Brain pericyte (primary cell): ENCODE measurements at regions not wholly inside any gene's neighbourhood (a gene's known extent, or its start where the extent isn't known, plus 50 kb on each side); places are given as distances from the start of the nearest gene placed in this dataset.

Source experiments
- DNase-seq: peaks from one replicate; pipeline ENCODE4 v3.0.0-alpha.2; 2012; ENCODE audit warnings: low read depth, low spot score

DNA sequence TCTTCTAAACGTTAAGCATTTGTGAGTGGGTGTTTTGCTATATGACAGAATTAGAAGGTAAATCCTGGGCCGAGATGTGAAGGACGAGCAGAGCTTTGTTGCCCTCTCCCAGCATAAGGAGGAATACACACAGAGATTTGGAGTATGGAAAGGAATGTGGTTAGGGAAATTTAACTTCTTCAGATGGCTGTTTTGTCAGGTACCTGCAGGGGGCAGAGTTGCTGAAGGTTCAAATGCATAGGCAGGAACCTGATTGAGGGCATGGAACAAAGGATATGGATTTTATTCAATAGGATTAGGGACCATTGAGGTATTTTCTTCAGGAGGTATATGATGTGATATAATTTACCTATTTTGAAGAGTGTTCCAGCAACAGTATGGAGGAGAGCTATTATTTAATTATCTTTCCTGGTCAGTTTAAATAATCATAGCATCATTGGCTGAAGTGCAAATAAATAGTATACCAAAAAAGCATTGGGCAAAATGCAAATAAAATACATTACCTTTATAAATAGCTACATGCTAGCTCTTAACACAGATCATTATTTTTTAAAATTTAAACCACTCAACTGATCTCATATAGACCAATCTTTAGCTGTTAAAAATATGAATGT lies 143.6 kb downstream of the SLIT2 start:
- no peak for DNase-seq

DNA sequence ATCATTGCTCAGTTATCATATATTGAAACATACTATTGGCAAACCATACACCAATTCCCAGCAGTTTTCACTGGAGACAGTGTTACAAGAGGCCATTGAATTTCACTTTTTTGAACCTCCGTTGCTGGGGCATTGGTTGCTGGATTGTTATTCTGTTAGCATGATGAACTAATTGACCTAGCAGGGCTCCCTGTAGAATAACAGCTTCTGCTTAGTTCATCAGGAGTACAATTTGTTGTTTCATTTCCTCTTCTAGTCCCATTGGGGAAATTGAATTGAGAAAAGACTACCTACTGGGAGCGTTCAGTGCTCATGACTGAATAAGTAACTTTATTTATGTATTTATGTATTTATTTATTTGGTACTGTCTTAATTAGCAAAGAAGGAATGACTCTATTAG lies 151.6 kb downstream of the SLIT2 start:
- no peak for DNase-seq

DNA sequence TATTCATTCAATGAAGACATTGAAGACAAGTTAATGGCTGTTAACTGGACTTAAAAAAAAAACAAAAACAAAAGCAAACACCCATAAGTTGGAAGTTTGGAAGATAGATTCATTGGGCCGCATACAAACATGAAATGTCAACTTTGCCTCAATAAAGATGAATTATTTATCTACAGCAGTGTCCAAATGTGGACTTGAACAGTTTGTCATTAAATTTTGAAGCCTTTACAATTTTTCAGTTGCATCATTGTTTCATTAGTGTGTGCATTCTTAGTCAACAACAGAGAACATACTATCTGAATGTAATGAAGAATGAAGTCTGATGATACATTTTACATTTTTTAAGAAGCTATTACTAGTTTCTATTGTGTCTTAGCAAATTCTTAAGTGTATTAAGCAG lies 152.1 kb downstream of the SLIT2 start:
- DNase-seq: no peak

DNA sequence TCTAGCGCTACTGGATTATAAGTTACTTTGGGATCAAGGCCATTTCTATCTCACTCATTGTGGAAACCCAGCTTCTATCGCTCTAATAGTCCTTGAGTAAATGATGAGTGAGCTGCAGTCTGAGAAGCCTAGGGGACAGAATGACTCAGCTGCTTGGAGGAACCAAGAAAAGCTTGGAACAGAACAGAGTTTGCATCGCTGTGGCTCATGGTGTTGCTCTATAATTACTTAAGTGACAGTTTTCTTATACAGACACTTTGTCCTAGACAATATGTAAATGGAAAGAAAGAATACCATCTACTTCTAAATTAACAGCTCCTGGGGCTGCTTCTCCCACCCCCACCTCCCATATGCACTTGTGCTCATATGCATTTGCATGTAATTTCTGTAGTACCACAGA lies 156.9 kb downstream of the SLIT2 start:
- no peak for DNase-seq

DNA sequence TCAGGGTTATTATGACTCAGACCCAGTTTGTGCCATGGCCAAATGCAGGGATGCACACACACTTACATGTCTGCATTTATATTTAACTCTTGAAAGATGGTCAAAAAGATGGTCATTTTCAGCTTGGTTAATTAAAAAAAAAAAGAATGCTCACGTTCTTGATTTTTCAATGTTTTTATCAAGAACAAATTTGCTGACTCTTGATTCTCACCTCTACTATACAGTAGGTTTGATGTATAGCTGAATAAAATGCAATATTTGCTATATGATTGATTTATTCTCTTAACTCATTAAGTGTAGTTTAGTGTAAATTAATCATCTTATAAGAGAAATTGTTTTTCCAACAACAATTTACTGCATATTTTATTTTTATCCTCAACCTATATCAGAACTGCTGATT lies 160.4 kb downstream of the SLIT2 start:
- no peak for DNase-seq

DNA sequence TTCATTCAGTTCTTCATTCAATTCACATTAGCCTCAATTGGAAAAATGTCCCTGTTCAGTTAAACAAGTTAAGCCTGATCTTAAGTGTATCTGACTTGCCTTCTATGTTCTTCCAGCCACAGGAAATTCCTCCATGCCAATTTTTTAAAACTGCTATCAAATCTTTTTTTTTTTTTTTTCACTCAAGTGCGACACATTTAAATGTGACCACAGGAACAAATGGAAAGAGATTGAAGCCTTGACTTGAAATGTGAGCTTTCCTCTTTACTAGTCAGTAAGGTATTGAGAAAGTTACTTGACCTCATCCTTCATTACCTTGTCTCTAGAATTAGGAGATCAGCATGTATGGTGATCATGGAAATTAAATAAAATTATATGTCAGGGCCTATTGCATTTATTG lies 165.1 kb downstream of the SLIT2 start:
- no peak for DNase-seq

DNA sequence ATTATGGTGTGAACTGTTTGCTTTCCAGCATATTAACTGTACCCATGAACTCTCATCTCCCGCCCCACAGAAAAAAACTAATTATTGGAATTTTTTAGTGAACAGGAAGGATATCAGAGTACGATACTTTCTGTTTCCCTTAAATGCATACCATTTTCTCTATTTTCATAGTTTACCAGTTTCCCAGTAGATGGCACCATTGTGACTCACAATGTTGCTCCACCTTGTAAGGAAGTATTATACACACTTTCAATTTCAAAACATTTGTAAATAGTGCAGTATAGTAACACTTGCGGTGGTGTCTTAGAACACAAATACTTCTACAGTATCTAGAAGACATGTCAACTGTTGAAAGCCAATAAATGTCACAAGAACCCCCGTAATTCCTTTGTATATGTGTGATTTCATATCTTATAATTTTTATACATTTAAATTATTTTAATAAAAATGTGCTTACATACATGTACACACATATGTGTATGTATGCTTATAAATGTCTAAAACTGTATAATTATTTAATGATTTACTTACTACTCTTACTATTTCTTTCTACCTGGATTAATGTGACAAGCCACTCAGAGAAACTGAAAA lies 167.3 kb downstream of the SLIT2 start:
- peak; percentile 24 for DNase-seq

DNA sequence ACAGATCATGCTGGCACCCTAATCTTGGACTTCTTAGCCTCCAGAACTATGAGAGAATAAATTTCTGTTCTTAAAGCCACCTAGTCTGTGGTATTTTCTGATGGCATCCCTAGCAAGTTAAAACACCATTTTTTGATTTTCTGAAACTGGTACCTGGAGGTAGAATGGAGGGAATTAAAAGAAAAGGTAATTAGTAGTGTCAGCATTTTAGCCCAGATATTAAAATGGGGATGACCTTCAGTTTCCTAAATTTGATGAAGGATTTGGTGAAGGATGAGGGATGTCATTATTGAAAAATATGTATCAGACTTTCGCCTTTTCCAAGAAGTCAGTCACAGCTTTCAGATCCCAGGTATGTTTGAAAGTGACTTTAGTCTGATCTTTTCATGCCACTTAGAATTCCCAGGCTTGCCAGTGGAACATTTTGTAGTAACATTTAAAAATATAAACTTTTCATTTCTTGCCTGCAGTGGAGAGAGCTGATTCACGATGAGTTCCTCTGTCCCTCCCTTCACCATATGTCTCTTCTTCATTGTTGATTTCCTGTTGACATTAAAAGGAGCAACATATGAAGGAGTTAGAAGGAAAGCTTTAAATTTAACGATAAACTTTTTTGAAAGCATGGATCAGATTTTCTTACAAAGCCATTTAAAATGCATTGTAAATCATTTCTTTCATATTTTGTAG lies 169.4 kb downstream of the SLIT2 start:
- DNase-seq: no peak

DNA sequence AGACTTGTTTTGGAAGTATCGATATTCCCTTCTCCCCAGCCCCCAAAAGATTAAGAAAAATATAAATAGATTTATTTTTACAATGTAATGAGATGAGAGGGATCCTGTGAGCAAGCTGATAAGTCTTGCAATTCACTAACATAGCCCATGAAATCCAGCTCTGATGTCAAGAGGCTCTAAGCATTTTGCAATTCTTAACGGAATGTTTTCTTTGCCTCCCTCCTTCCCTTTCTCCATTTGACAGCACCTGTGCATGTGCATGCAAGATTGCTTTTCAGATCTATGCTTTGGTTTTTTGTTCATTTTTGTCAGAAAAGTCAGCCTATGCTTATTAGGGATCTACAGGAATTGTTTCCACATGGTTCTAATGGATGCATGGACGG lies 169.9 kb downstream of the SLIT2 start:
- DNase-seq: no peak

DNA sequence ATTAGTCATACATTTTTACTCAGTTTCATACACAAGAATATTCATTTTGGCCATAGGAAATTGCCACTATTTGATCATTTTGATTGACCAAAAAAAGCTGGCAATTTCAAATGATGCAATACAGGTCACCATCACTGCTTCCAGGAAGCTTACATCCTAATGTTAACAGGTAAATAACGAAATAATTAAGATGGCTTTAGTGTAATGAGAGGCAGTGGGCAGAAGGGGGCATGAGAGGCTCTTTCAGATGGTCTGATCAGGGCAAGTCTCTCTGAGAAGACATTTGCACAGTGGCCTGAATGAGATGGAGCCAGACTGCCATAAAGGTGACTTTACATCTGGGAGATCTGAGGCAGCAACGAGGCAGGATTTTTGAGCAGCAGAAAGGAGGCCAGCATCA lies 170.7 kb downstream of the SLIT2 start:
- DNase-seq: peak; percentile 22

DNA sequence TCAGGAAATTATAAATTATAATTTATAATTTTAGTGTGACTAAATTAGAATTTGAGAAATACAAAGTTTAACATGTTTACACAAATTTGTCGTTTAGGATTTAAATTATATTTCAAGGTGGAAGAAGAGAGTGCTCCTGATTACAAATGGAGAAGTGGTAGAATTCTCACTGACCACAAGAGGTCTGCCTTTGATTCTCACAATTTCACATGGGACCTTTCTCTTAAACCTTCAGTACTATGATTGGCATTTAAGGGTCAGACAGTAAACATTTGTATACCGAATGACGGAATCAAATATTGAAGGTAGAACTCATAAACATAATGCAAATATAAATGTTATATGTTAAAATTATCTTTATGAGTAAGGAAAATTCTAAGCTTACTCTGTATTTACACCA lies 171.7 kb downstream of the SLIT2 start:
- no peak for DNase-seq

DNA sequence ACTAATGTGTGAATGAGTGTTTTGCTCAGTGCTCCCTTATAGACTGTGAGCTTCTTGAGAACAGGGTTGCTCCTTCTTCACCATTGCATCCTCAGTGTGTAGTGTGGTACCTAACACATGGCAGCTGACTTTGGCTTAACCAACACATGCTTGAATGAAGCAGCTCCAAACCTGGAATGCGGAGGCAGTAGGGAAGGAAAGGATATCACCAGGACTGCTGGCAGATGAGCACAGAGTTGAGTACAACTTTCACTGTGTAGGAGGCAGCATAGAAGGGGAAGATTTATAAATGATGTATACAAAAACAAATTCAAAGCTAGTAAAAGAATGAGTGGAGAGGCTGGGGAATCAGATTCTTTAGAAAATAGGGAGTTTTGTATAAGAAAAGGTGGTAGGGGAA lies 174.3 kb downstream of the SLIT2 start:
- no peak for DNase-seq

DNA sequence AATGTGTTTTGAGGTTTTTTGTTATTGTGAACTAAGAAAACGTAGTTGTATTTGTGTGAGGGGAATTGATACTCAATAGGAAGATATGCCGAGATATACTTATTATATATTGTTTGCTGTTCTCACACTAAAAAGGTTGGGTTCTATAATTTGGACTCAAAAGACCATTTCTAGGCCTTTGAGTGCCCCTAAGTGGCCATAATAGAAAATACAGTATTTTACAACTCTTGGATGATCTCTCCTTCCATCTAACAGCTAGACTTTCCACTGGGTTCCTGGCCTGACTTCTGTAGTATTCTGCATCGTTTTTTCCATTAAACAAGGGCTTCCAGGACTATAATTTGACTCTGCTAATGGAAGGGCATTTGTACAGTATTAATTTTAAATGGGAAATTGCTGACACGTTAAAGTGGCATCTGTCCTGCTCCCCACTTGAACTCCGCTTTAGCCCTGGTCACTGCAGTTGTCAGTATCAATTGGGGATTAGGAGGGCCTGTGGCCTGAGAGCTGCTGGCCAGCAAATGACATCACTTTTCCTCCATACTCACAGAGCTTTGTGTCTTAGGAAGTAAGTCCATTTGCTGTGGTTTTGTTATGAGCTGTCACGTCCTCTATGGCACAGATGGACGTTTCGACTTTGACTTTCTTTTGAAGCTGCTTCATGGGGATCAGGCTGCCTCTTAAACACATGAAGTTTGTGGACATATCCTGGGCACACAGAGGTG lies 176.9 kb downstream of the SLIT2 start:
- DNase-seq: no peak

DNA sequence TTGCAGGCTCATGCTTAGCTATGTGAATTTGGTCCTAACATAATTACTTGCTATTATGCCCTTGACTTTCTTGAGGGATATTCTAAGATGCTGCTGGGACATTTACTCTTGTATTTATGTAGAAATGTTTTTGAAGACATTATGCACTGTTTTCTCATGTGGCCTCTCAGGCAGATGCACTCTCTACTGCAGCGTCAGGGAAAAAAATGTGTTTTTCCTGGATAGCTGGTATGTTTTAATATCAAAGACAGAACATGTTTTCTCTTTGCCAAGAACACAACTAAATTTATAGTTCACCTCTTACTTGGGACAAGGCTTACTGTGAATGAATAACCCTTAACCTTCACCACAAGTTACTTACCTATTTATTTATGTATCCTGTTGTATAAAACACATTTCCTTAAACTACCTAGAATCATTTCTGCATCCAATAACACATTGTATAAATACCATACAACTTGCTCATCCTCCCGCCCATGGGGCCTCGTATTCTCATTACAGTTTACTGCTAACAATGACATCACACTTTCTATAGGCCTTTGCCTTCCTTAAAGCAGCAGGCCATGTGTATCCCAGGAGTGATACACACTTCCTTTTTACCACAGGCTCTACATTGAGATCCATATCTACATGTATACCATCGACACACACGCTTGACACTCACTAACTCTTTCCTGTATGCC lies 178.7 kb downstream of the SLIT2 start:
- DNase-seq: peak; percentile 13

DNA sequence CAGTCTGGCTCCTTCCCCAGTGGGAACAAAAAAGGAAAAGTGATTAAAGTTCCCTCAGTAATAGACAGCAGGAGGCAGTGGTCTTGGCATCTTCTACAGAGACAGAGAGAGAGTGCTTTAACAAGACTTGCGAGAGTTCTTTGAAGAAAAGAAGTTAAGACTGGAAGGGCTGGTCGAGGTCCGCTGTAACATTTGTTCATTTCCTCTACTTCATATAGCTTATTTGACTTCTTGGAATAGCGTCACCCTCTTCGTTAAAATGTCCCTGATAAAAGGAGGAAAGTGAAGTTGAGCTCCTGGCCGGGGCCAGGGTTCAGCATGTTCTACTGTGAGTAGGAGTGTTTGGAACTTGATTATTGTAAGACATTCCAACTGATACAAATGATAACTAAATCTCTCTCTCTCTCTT lies 179.8 kb downstream of the SLIT2 start:
- DNase-seq: no peak

DNA sequence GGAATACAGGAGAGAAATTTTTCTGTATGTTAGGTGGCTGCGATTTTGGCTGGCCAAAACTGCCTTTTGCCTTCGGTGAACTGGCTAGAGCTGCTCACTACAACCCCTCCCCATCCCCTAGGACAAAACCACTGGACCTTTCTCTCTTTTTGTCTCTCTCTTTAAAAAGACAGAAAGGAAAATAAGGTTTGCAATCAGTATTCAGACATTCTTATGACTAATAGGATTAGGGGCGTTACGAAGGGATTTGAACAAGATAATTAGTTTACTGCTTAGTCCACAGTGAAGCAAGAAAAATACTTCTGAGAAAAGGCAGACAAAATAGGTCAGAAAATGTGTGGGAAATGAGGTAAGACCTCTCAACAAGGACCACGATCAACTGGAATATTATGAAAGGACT lies 180.4 kb downstream of the SLIT2 start:
- no peak for DNase-seq

DNA sequence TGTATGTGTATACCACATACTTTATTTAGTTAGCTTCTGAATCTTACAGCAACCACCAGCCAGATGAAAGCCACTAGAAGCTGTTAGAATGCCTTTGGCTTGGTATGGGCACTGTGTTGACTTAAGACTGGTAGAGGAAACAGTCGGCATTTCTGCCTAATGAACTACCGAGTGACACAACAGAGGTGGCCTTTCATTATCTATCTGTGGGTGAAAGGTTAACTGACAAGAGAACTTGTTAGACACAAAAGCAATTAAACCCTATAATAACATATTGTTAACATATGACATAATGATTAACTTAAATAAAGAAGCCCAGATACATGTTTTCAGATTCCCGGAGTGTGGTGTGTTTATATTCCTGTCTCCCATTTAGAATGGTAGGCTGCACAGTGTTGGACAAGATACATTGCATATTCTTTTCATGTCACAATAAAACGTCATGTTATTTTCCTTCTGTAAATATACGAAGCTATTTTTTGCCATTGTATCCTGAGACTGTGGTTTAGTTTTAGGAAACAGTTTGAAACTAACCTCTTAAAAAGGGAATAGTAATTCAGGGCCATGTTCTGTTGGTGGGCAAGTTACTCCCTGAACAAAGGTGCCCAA lies 181.5 kb downstream of the SLIT2 start:
- DNase-seq: no peak

DNA sequence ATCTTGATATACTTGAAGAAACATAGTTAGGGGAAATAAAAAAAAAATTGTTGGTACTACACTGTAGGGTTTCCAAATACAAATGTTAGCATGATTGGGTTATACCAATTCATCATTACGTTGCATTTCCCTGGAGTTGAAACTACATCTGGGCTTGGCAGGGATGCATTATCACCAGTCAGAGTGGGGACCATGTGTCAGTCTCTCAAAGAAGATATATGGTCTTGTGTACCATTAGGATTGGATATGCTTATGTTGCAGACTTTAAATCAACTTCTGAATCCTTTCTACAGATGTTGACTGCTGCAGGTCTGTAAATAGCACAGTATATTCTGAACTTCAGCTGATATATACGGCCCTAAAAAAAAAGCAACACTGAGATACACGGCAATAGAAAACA lies 188.5 kb downstream of the SLIT2 start:
- DNase-seq: no peak

DNA sequence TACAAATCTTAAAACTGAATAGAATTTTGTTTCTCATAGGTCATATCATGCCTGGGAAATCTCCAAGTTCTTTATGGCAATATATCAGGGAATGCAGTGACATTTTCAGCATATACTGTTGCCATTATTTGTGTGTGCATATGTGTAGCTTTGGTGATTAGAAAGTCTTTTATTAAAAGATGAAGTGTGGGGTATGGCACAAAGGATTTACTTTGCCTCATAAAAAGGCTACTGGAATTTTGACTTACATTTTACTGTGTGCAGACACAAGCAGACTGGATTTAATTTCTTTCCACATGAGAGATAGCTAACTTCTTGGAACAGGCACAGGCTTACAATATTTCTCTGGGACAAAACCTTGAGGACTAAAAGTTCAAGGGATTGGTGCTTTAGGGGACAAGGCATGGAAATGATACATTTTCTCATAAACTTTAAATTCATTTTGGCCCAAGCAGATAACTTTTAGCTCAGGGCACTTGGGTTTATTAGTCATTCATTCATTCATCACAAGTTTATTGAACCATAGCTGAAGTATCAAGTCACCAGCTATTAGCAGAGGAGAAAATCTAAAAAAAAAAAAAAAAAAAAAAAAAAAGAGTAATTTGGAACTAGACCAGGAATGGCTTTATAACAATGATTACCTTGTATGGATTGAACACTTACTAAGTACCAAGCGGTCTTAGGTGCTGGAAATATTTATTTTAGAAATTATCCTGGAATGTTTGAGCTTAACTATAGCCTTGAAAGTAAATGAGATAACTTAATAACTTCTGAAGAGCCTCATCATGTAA lies 191.5 kb downstream of the SLIT2 start:
- no peak for DNase-seq

DNA sequence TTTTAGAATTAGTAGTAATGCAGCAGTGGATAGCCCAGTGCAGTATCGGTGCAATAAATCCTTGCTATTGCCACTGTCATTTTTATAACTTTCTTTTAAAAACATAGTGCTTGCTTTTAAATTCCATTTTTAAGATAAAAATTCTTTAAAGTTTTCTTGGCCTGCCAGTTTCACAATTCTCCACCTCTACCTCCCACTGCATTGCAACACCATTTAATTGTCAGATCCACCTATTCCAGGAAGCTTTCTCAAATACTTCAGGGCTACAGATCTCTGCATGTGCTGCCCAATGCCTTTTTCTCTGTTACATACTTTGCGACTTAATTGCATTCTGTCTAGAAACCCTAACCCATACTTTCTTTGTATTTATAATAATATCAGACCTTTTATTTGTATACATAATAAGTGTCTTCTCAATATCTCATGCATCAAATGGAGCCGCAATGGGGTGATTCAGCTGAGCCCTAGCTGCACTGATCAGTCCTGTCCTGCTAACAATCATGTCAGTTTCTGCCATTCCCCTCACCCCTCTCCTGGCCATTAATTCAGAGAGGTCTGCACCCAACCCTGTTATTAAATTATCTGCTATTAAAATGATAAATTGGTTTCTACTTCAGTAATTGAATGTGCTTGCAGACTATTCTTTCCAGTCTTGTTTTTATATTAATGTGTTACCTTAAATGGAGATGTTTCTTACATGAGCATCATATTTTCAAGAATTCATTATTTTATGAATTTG lies 193.1 kb downstream of the SLIT2 start:
- DNase-seq: no peak
